GM19351 (cell line): ENCODE measurements at regions not wholly inside any gene's neighbourhood (a gene's known extent, or its start where the extent isn't known, plus 50 kb on each side); places are given as distances from the start of the nearest gene placed in this dataset.
"Not testable (repeated sequence)": the region's sequence is repeated elsewhere in the genome, so short reads cannot be mapped to it uniquely, and the experiment has no call there.

Experiments
- ATAC-seq: cut with Tn5 transposase; IDR thresholded peaks from one replicate; pipeline ENCODE4 v1.9.1; 2021; ENCODE audit warnings: mild to moderate bottlenecking, moderate library complexity; ENCODE audit not compliant: unreplicated experiment

GRCh38 chr11:33434294-33434693, 177.1 kb downstream of the HIPK3 start:
- ATAC-seq = no peak

GRCh38 chr11:33428435-33428834, 171.3 kb downstream of the HIPK3 start:
- ATAC-seq = not testable (repeated sequence)

- ATAC-seq = no peak
Observed at GRCh38 chr11:33420959-33421566, 163.9 kb downstream of the HIPK3 start.

GRCh38 chr11:33419924-33420323, 162.7 kb downstream of the HIPK3 start:
- ATAC-seq = no peak

GRCh38 chr11:33417121-33417520, 159.9 kb downstream of the HIPK3 start:
- ATAC-seq = no peak

GRCh38 chr11:33413301-33413700, 156.1 kb downstream of the HIPK3 start:
- no peak for ATAC-seq

- no peak for ATAC-seq
Observed at GRCh38 chr11:33412241-33412640, 155.1 kb downstream of the HIPK3 start.

- no peak for ATAC-seq
Observed at GRCh38 chr11:33411751-33412150, 154.6 kb downstream of the HIPK3 start.

- no peak for ATAC-seq
Observed at GRCh38 chr11:33410086-33410765, 153.0 kb downstream of the HIPK3 start.
